ENCODE measurements at regions not wholly inside any gene's neighbourhood (a gene's known extent, or its start where the extent isn't known, plus 50 kb on each side); places are given as distances from the start of the nearest gene placed in this dataset.

DNA sequence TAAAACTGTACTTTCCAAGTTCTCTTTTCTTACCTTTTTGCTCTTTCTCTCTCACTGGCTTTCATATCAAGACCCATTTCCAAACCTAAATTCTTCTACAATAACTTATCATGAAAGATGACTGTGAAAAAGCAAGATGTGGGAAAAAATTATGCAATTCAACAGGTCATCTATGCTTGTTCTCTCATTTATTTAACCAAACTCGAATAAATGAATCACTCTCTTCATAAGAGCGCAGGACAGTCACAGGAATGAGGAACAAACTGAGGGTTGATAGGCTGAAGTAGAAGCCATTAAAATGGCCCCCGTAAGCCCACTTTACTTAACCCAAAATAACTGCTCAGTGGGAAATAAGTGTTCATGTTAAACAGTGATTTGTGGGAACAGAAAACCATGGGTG, 1289.7 kb upstream of the SORCS1 start:
- no peak for DNase-seq

DNA sequence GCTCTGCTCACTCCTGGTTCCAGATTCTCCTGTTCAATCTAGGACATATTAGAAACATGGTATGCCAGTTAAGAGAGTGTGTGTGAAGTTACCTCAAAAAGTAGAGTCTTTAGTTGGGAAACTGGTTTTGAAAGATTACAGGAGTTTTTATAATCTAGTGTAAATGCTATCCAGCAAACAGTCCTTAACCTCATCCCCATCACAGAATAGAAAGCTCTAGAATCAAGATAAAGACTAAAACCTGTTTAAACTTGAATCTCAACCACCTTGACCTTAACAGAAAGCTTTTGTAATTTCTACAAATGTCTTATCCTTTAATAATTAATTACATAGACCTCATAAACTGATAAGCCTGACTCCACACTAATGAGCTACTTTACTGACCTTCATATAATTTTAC, 1288.7 kb upstream of the SORCS1 start:
- no peak for DNase-seq

DNA sequence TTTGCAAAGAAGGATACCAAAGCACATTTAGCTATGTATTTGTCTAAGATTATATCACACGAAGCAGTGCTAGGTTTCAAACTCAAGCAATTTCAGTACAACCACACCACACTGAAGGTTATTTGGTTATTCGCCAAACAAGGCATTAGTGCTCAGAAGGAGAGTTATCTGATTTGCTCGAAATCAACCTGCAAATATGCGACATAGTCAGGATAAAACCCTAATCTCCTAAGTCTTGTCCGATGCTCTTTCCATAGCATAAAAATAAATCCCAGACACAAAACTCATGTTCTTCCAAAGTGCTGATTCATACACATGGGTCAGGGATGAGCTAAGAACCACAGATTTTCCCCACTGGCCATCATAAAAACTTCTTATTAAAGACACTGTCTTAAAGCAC, 1288.0 kb upstream of the SORCS1 start:
- DNase-seq = no peak

GRCh38 chr10:108450280-108450679, 1285.8 kb upstream of the SORCS1 start:
- no peak for DNase-seq

DNA sequence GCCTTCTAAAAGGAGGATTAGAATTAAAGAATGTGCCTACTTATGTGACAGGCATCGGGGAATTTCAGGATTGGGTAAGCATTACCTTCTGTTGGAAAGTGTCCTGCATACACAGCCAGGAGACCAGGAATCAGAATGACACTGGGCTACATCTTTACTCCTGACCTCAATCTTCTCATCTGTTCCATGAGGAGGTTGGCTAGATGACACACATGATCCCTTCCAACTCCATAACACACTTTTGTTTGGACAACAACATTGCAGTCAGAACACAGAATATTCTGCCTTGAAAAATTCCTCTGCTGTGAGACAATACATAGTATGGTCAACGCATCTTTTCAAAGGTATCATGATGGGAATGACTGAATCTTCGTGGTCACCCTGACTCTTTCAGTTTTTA, 1281.2 kb upstream of the SORCS1 start:
- no peak for DNase-seq

- no peak for DNase-seq
These were observed 1279.1 kb upstream of the SORCS1 start for GRCh38 chr10:108443636-108444035.

DNA sequence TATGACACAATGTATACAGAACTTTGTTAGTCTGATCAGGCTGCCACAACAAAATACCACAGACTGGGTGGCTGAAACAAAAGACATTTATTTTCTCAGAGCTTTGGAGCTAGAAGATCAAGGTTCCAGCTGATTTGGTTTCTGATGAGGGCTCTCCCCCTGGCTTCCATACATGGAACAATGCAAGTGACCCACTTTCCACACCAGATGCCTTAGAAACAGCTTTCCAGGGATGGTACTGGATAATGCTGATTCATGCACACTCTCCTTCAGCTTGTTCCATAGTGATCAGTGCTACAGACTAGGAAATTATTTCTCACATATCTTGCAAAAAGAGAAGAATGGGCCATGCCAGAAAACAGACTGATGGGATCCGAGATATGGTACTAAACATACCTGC, 1274.9 kb upstream of the SORCS1 start:
- no peak for DNase-seq

DNA sequence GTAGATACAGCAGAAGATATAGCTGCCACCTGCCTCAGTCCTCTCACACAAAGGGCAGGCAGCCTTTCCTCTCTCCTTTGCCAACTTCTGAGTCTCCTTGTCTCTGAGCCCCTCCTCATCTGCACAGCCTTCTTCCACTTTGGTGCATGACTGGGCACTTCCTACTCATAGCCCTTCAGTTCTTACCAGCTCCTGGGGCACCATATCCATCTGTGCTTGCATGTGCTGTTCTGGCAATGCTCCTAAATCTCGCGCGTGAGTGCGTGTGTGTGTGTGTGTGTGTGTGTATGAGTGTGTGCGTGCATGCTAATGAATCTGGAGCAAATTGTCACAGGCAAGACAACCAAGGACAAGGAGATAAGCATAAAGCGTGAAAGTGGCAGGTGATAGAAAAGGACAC, 1271.6 kb upstream of the SORCS1 start:
- no peak for DNase-seq

DNA sequence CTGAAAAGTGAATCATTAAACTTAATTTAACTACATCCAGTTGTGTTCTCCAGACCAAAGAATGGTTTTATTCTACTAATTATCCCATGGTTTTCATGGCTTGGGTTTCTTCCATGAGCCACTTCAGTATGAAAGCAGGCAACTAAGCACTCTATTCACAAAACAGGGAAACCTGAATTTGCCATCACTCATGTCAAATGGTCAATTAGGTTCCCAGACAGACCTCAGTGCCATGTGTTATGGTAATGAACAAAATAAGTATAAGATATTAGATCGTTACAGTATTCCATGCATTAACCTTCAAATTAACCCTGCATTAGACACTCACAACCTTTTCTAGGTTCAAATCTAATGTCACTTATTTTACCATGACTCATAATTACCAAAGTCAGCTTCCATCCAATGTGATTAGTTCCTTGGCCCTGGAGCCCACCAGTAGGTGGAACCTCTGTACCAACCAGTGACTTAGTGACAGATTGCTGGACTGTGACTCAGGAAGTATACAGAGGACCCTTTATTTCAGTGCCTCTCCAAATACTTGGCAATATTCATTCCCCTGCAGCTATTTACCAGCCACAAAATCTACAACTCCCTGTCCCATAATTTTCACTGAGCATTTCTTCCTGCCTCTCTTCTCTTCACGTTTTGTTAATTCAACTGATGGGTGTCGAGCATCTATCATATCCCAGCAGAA, 1270.2 kb upstream of the SORCS1 start:
- no peak for DNase-seq

- DNase-seq = no peak
These were observed 1262.6 kb upstream of the SORCS1 start for GRCh38 chr10:108427146-108427545.

- DNase-seq = no peak
These were observed 1260.9 kb upstream of the SORCS1 start for GRCh38 chr10:108425283-108425964.

- no peak for DNase-seq
These were observed 1260.2 kb upstream of the SORCS1 start for GRCh38 chr10:108424656-108425055.

DNA sequence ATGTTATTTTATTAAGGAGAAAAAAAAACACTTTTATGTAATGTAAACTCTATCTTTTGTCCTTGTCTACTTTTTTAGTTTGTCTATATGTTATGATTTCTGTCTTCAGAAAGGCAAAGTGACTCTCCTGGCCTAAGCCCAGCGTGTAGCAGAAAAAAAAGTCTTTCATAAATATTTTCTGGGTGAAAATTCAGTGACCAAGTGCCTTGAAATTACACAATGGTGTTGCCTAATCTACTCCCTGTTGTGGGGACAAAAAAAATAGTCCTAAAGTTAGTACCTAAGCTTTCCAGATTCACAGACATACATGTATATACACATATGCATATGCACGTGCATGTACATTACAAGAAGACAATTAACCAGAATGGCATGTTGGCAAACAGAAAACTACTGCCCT, 1257.8 kb upstream of the SORCS1 start:
- no peak for DNase-seq

- no peak for DNase-seq
These were observed 1256.8 kb upstream of the SORCS1 start for GRCh38 chr10:108421266-108421665.

DNA sequence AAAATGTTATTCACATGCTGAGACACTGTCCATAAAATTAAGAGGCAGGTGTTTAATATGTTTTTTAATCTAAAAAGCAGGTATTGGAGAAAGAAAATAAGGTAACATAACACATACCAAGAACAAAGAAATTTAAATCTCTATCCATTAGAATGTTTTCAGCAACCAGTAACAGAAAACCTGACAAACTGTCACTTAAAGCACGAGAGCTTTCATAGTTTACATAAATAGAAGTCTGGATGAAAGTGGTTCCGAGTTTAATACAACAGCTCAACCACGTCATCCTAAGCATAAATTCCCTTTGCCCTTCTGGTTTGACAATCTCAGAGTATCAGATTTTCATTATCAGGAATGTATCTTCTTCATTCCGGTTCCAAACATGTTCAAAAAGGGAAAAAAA, 1249.4 kb upstream of the SORCS1 start:
- no peak for DNase-seq

DNA sequence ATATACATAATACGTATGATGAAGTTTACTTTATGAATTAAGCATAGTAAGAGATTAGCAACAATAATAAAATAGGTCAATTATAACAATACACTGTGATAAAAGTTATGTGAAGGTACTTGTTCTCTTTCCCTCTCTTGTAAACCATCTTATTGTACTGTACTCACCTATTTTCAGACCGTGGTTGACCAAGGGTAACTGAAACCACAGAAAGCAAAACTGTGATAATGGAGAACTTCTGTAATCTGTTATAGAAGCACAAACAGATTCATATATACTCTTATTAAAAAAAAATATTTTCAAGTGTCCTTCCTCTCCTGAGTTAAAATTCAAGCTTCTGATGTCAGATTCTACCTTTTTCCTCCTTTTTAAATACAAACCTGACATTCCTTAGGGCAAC, 1247.8 kb upstream of the SORCS1 start:
- DNase-seq = no peak

DNA sequence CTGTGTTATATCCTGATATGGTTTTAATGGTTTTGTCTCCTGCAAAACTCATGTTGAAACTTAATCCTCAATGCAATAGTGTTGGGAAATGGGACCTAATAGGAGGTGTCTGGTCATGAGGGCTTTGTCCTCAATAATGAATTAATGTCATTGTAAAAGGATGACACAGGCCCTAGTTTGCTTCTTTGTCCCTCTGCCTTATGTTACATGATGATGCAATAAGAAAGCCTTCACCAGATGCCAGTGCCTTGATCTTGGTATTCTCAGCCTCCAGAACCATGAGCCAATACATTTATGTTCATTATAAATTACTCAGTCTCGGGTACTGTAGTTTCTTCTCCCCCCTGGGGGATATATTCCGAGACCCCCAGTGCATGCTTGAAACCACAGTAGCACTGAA, 1247.4 kb upstream of the SORCS1 start:
- DNase-seq = no peak

GRCh38 chr10:108411206-108411605, 1246.7 kb upstream of the SORCS1 start:
- no peak for DNase-seq

DNA sequence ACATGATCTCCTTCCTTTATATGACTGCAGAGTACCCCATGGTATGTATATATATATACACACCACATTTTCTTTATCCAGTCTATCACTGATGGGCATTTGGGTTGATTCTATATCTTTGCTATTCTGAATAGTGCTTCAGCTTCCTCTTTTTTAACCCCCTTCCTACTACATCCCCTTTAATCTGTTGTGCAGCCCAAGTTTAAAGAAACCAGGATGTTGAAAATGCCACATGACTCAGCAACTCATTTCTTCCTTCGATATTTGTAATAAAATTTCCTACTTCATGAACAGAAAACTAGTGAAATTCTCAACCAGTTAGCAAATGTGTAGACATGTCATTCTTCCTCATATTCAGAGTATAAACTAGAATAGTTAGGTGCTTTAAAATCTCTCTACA, 1245.7 kb upstream of the SORCS1 start:
- DNase-seq = no peak

GRCh38 chr10:108409306-108409705, 1244.8 kb upstream of the SORCS1 start:
- DNase-seq = no peak

DNA sequence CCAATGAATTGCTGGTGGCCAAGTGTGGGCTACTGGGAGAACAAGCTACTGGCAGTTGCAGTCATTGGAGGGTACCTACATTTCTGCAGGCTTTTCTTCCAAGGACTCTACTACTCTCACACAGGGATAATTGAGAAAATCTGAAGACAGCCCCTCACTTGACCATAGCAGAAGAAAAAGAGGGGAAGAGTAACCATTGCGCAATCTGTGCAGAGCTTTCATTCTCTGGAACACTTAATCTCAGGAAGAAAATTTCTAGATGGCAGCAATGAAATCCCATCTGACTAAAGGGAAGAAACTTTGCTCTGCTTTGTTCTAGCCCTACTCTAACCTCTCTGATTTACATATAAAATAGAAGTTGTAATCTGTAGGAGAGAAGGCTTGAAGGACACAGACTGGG, 1239.6 kb upstream of the SORCS1 start:
- DNase-seq = no peak

DNA sequence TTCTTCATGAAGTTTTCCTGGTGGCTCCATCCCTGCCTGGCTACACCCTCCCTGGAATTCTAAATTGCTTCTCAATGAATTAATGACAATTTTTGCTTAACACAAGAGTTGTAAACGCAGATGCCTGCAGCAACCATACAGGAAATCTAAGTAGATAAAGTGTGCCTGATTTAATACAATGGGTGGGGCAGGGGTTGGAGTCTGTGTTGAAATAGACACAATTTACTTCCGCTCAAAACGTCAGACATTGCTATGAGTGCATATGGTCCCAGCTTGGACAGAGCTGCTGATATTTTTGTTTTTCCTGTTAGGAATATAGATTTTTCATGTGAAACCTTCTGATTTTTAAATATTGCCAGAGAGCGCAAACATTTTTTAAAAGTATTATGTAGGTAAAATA, 1235.0 kb upstream of the SORCS1 start:
- DNase-seq = no peak

DNA sequence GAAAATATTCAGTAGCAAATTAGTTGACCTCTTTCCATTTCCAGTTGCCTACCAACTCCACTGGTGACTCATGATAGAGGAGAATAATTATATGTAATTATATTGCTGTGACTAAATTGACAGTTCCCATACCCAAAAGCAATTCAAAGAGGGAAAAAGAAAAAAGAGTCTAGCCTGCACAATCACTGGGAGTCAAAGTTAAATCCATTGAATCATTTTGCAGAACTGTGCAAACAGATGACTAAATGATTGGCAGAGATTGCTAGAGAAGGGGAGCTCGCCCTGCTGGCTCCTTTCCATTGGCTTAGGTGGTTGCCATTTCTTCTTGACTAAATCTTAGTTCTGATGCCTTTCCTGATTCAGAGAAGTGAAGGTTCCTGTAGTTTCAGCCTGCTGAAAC, 1228.6 kb upstream of the SORCS1 start:
- DNase-seq = no peak

DNA sequence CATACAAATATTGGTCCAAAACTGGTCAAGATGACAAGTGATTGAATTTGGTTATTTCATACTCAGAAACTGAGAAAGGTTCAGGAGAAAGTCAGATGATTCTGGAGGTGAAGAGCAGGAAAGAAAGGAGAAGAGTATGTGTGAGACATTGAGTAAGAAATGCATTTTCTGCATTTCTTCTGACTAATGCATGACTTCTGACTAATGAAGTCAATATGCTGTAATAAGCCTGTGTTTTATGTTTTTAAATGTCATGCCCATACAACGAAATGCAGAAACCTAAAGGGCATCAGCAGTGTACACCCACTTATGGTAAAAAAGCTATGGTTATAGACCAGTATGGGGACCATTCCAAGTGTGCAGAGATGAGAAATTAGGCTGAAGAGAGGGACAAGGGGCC, 1227.8 kb upstream of the SORCS1 start:
- DNase-seq = no peak

DNA sequence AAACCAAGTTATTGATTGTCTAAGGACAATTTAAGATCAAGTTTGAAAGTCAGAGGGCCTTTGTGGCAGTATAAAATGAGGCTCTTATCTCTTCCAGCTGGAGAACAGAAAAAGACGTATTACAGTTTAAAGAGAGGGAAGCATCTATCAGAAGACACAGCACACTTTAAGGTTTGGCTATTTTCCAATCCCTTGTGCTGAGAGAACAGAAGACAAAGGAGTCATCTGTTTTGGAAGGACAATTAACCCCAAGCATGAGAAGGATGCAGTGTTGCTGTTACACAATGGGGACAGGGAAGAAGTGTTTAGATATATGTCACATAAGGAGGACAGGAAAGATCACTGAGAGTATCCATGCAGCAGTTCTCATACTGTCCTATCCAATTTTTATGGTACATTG, 1224.2 kb upstream of the SORCS1 start:
- DNase-seq = no peak
